Mesenchymal stem cell (in vitro differentiated cells and primary cell): ENCODE measurements at regions not wholly inside any gene's neighbourhood (a gene's known extent, or its start where the extent isn't known, plus 50 kb on each side); places are given as distances from the start of the nearest gene placed in this dataset.
"Not testable (repeated sequence)": the region's sequence is repeated elsewhere in the genome, so short reads cannot be mapped to it uniquely, and the experiment has no call there.

Experiments used
- DNase-seq: peaks from one replicate; pipeline ENCODE4 v3.0.0-alpha.2; 2013
- H2AFZ ChIP-seq: one replicate; pipeline ENCODE4 v1.6.1; 2013; ENCODE audit warnings: low read depth, mild to moderate bottlenecking, control low read depth, inconsistent platforms, low read length, moderate library complexity
- H2AK5ac ChIP-seq: 2 replicates; pipeline ENCODE4 v1.6.1; 2013; ENCODE audit warnings: low read length, moderate library complexity, mild to moderate bottlenecking, inconsistent platforms; ENCODE audit not compliant: severe bottlenecking
- H2BK120ac ChIP-seq: one replicate; pipeline ENCODE4 v1.6.1; 2013; ENCODE audit warnings: low read depth, mild to moderate bottlenecking, inconsistent platforms, low read length, moderate library complexity
- H2BK12ac ChIP-seq, 2 experiments: one replicate each; pipeline ENCODE4 v1.6.1; 2013; ENCODE audit warnings: inconsistent platforms in 2 of 2, low read length in 2 of 2, mild to moderate bottlenecking in 2 of 2, moderate library complexity in 2 of 2, control low read depth in 1 of 2
- H2BK15ac ChIP-seq: one replicate; pipeline ENCODE4 v1.6.1; 2013; ENCODE audit warnings: mild to moderate bottlenecking, low read depth, inconsistent platforms; ENCODE audit not compliant: poor library complexity, severe bottlenecking
- H2BK5ac ChIP-seq: 2 replicates; pipeline ENCODE4 v1.6.1; 2013; ENCODE audit warnings: low read depth, mild to moderate bottlenecking, low read length, control low read depth, inconsistent platforms; ENCODE audit not compliant: poor library complexity, severe bottlenecking
- H3K14ac ChIP-seq, 2 experiments: one replicate each; pipeline ENCODE4 v1.6.1; 2013; ENCODE audit warnings: inconsistent platforms in 2 of 2, low read length in 2 of 2, control low read depth in 1 of 2, mild to moderate bottlenecking in 1 of 2, moderate library complexity in 1 of 2
- H3K18ac ChIP-seq, 2 experiments: one replicate each; pipeline ENCODE4 v1.6.1; 2013; ENCODE audit warnings: inconsistent platforms in 2 of 2, low read length in 2 of 2, control low read depth in 1 of 2, low read depth in 1 of 2, mild to moderate bottlenecking in 1 of 2
- H3K23ac ChIP-seq, 2 experiments: one replicate each; pipeline ENCODE4 v1.6.1; 2013; ENCODE audit warnings: inconsistent platforms in 2 of 2, low read length in 2 of 2, mild to moderate bottlenecking in 2 of 2, moderate library complexity in 2 of 2, control low read depth in 1 of 2
- H3K27ac ChIP-seq: 2 replicates; pipeline ENCODE4 v1.5.1; 2013; ENCODE audit warnings: mild to moderate bottlenecking, moderate library complexity, low read length, control low read depth, inconsistent platforms; ENCODE audit not compliant: poor library complexity, severe bottlenecking
- H3K27me3 ChIP-seq, 2 experiments: 2 replicates each; pipeline versions ENCODE4 v1.6.1 to v1.7.0; 2013; ENCODE audit warnings: low read length in 2 of 2, mild to moderate bottlenecking in 2 of 2, moderate library complexity in 2 of 2, control low read depth in 1 of 2, inconsistent platforms in 1 of 2; ENCODE audit not compliant: control insufficient read depth in 1 of 2, insufficient read depth in 1 of 2
- H3K36me3 ChIP-seq, 2 experiments: 2 replicates each; pipeline versions ENCODE4 v1.6.1 to v1.7.0; 2013; ENCODE audit warnings: low read length in 2 of 2, control low read depth in 1 of 2, inconsistent platforms in 1 of 2, low read depth in 1 of 2, mild to moderate bottlenecking in 1 of 2; ENCODE audit not compliant: insufficient read depth in 2 of 2, control insufficient read depth in 1 of 2
- H3K4ac ChIP-seq, 2 experiments: one replicate each; pipeline ENCODE4 v1.6.1; 2013; ENCODE audit warnings: inconsistent platforms in 2 of 2, low read length in 2 of 2, mild to moderate bottlenecking in 2 of 2, moderate library complexity in 2 of 2, control low read depth in 1 of 2, low read depth in 1 of 2
- H3K4me1 ChIP-seq: 2 replicates; pipeline ENCODE4 v1.6.1; 2013; ENCODE audit warnings: low read depth, low read length, control low read depth; ENCODE audit not compliant: control insufficient read depth, insufficient read depth
- H3K4me2 ChIP-seq: 2 replicates; pipeline ENCODE4 v1.6.1; 2013; ENCODE audit warnings: low read length, mild to moderate bottlenecking, inconsistent platforms; ENCODE audit not compliant: poor library complexity, severe bottlenecking
- H3K4me3 ChIP-seq, 2 experiments: 2 replicates each; pipeline versions ENCODE4 v1.5.1 to v1.7.0; 2013; ENCODE audit warnings: low read length in 2 of 2, mild to moderate bottlenecking in 2 of 2, control low read depth in 1 of 2, low read depth in 1 of 2; ENCODE audit not compliant: insufficient read depth in 1 of 2
- H3K79me1 ChIP-seq: replicated peaks from 2 replicates; pipeline ENCODE4 v1.6.1; 2013; ENCODE audit warnings: mild to moderate bottlenecking, control low read depth, low read length, inconsistent platforms; ENCODE audit not compliant: poor library complexity, severe bottlenecking
- H3K9ac ChIP-seq: 2 replicates; pipeline ENCODE4 v1.7.0; 2013; ENCODE audit warnings: mild to moderate bottlenecking, low read length, moderate library complexity
- H3K9me3 ChIP-seq: 2 replicates; pipeline ENCODE4 v1.7.0; 2013; ENCODE audit warnings: mild to moderate bottlenecking, low read length; ENCODE audit not compliant: control insufficient read depth
- H4K8ac ChIP-seq: one replicate; pipeline ENCODE4 v1.6.1; 2013; ENCODE audit warnings: inconsistent platforms, mild to moderate bottlenecking, low read length, moderate library complexity
- H4K91ac ChIP-seq: one replicate; pipeline ENCODE4 v1.6.1; 2013; ENCODE audit warnings: mild to moderate bottlenecking, low read length, inconsistent platforms
- WGBS: methylation state at CpG from one replicate; pipeline ENCODE4 v1.1.7; 2013; ENCODE audit warnings: mixed read lengths; 5-methylcytosine and 5-hydroxymethylcytosine counted together

GRCh38 chr13:58504202-58504700, 872.7 kb downstream of the PCDH17 start:
- not testable (repeated sequence) for H3K27ac ChIP-seq, H3K4me2 ChIP-seq, H3K18ac ChIP-seq, H3K9me3 ChIP-seq, H3K79me1 ChIP-seq, H3K4me1 ChIP-seq, H4K91ac ChIP-seq, H3K23ac ChIP-seq, H2BK12ac ChIP-seq, H2BK120ac ChIP-seq, H3K4ac ChIP-seq, H3K27me3 ChIP-seq, H2AFZ ChIP-seq, H3K9ac ChIP-seq, H2AK5ac ChIP-seq, H3K14ac ChIP-seq, DNase-seq, H3K4me3 ChIP-seq, H2BK5ac ChIP-seq, H4K8ac ChIP-seq, H2BK15ac ChIP-seq, H3K36me3 ChIP-seq
- 93% methylated on average over 21 of the region's 21 CpGs for WGBS

- 87% methylated on average over 15 of the region's 22 CpGs for WGBS
- H3K36me3 ChIP-seq, H3K4ac ChIP-seq, H3K4me1 ChIP-seq, H3K18ac ChIP-seq, H3K79me1 ChIP-seq, H3K23ac ChIP-seq, H2BK5ac ChIP-seq, H3K27ac ChIP-seq, H3K27me3 ChIP-seq, H3K9me3 ChIP-seq, H3K4me2 ChIP-seq, H3K4me3 ChIP-seq, H4K8ac ChIP-seq, H2BK15ac ChIP-seq, H2AK5ac ChIP-seq, DNase-seq, H2AFZ ChIP-seq, H2BK120ac ChIP-seq, H4K91ac ChIP-seq, H3K9ac ChIP-seq, H2BK12ac ChIP-seq: not testable (repeated sequence)
- H3K14ac ChIP-seq = peak overlapping the region in 1 of 2 experiments; percentile 55
Observed at GRCh38 chr13:58505262-58505920, 873.8 kb downstream of the PCDH17 start.

- Histone ChIP-seq H3K27ac (no peak overlapping the region), H2BK120ac (no peak overlapping the region), H2AFZ (no peak overlapping the region), H3K9ac (no peak overlapping the region), H2BK12ac (no peak overlapping the region), H3K4me2 (no peak overlapping the region), H2BK5ac (no peak overlapping the region), H4K91ac (no peak overlapping the region), H3K9me3 (peaks cover 3% of the 10 kb centered on the region), H3K23ac (no peak overlapping the region), H3K4ac (no peak overlapping the region), H3K4me1 (no peaks in the 10 kb centered on the region), H2AK5ac (no peak overlapping the region), H3K36me3 (no peaks in the 10 kb centered on the region), H3K18ac (no peak overlapping the region), H4K8ac (no peak overlapping the region), H3K4me3 (no peak overlapping the region), H3K27me3 (no peaks in the 10 kb centered on the region), H3K14ac (no peak overlapping the region), H2BK15ac (no peak overlapping the region), H3K79me1 (no peaks in the 10 kb centered on the region)
- WGBS = 95% methylated on average over 14 of the region's 14 CpGs
- no peak for DNase-seq
Observed at GRCh38 chr13:58528351-58528750, 896.8 kb downstream of the PCDH17 start.

- H3K4me1 ChIP-seq = no peaks in the 10 kb centered on the region
- no peak overlapping the region for H2BK12ac ChIP-seq
- H3K4me2 ChIP-seq = no peak overlapping the region
- no peak overlapping the region for H3K9ac ChIP-seq
- 80% methylated on average over 4 of the region's 4 CpGs for WGBS
- H3K4ac ChIP-seq = no peak overlapping the region
- no peak overlapping the region for H4K8ac ChIP-seq
- H2BK5ac ChIP-seq = no peak overlapping the region
- H3K27me3 ChIP-seq = no peaks in the 10 kb centered on the region
- no peak overlapping the region for H2AK5ac ChIP-seq
- no peak overlapping the region for H2BK15ac ChIP-seq
- H2AFZ ChIP-seq = no peak overlapping the region
- no peak for DNase-seq
- H3K79me1 ChIP-seq = no peaks in the 10 kb centered on the region
- no peak overlapping the region for H3K23ac ChIP-seq
- H3K9me3 ChIP-seq = peaks cover 7% of the 10 kb centered on the region
- H3K27ac ChIP-seq = no peak overlapping the region
- H3K14ac ChIP-seq = no peak overlapping the region
- H2BK120ac ChIP-seq = no peak overlapping the region
- no peak overlapping the region for H3K18ac ChIP-seq
- H4K91ac ChIP-seq = no peak overlapping the region
- no peaks in the 10 kb centered on the region for H3K36me3 ChIP-seq
- H3K4me3 ChIP-seq = no peak overlapping the region
Observed at GRCh38 chr13:58531614-58532013, 900.1 kb downstream of the PCDH17 start.
